ENCODE measurements at regions not wholly inside any gene's neighbourhood (a gene's known extent, or its start where the extent isn't known, plus 50 kb on each side); places are given as distances from the start of the nearest gene placed in this dataset.
"Not testable (repeated sequence)": the region's sequence is repeated elsewhere in the genome, so short reads cannot be mapped to it uniquely, and the experiment has no call there.

DNA sequence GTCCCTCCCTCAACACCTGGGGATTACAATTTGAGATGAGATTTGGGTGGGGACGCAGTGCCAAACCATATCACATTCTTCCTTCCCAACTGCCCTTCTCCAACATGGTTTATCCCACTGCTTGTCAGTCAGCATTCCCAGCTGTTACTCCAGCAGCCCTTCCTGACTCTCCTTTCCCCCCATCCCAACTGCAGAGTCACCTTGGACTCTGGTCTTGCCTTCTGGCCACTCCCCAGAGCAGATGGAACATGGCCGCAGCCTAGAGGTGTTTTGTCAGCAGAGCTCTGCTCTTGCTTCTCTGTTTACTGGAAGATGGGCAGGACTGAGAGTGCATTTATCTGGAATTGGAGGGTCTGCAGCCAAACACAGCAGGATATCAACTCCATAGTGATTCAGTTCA lies 51.2 kb upstream of the MEX3C start:
- DNase-seq (ENCODE audit: low read depth): no peak

GRCh38 chr18:51250006-51250405 lies 52.5 kb upstream of the MEX3C start:
- DNase-seq (ENCODE audit: low read depth): no peak

DNA sequence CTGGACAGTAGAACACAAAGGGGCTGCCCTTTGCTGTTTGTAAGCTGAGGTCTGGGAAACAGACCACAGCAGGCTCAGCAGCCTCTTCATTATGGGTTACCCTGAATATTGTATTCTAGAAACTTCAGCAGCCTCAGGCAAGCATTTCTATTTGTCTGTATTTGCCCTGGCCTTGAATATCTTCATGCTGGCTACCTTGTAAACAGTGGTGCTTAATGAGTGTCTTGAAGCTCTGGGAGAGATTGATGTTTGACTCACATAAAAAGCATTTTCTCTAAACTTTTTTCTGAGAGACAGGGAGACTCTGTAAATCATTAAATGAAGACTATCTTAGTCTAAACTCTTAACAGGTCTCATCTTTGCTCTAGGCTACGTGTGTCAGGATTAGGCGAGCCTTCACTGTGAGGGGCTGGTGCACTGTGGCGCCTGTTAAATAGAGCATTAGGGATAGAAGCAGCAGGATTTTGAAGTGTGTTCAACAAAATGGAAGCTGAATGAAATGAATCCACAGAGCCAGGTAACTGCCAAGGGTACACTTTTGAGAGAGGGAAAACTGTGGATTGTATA lies 53.1 kb upstream of the MEX3C start:
- no peak for DNase-seq (ENCODE audit: low read depth)

DNA sequence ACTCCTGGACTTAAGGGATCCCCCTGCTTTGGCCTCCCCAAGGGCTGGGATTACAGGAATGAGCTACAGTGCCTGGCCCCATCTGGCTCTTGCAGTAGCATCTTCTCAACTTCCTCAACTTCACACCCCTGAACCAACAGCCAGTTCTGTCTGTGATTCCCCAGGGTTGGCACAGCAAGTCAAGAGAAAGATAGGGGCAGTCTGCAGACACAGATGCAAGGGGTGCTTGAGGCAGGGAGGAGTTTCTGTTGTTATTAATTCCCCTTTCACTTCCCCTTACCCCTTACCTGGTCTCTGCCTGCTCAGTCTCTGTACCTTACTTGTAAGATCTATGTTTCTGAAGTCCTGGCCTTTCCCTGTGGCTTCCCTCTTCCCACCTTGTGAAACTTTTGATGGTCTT lies 54.1 kb upstream of the MEX3C start:
- no peak for DNase-seq (ENCODE audit: low read depth)

GRCh38 chr18:51253476-51253875 lies 56.0 kb upstream of the MEX3C start:
- DNase-seq (ENCODE audit: low read depth): no peak

- no peak for DNase-seq (ENCODE audit: low read depth)
Measured at GRCh38 chr18:51255693-51256092, 58.2 kb upstream of the MEX3C start.

GRCh38 chr18:51257150-51257549 lies 59.7 kb upstream of the MEX3C start:
- DNase-seq (ENCODE audit: low read depth): no peak

DNA sequence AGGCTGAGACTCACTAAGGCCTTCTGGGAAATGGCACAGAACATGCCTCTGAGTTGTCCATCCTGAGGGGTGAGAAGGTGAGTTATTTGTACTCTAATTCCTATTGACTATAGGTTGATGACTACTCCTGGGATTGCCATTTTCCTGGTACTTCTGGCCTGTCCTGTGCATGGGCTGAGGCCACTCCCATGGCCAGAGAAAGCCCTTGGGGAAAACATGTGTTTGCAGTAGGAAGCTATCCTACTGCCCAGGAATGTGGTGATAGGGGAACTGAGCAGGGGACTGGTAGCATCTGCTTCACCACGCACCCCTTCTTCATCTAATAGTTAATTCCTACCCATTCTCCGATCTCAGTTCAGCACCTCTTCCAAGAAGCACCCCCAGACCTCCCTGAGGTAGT lies 62.6 kb upstream of the MEX3C start:
- no peak for DNase-seq (ENCODE audit: low read depth)

GRCh38 chr18:51266077-51266476 lies 68.6 kb upstream of the MEX3C start:
- not testable (repeated sequence) for DNase-seq (ENCODE audit: low read depth)

DNA sequence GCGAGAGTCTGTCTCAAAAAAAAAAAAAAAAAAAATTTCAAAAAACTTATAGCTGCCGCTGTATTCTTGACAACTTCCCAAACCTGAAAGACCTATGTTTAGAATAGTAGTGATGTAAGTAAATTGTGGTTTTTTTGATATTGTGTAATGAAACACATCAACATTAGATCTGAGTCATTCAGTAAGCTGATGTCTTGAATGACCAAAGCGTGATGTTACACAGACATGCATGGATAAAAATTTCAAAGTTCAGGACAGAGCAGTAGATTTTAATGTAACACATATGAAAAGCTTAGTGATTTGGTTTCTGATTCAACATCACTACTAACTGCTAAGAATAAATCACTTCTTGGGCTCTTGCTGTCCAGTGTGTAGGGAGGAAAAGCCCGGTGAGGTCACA lies 69.3 kb upstream of the MEX3C start:
- no peak for DNase-seq (ENCODE audit: low read depth)

- DNase-seq (ENCODE audit: low read depth): no peak
Measured at GRCh38 chr18:51273437-51273836, 76.0 kb upstream of the MEX3C start.

GRCh38 chr18:51275712-51276476 lies 78.4 kb upstream of the MEX3C start:
- DNase-seq (ENCODE audit: low read depth): no peak

- peak; percentile 24 for DNase-seq (ENCODE audit: low read depth)
Measured at GRCh38 chr18:51278045-51278649, 80.7 kb upstream of the MEX3C start.

DNA sequence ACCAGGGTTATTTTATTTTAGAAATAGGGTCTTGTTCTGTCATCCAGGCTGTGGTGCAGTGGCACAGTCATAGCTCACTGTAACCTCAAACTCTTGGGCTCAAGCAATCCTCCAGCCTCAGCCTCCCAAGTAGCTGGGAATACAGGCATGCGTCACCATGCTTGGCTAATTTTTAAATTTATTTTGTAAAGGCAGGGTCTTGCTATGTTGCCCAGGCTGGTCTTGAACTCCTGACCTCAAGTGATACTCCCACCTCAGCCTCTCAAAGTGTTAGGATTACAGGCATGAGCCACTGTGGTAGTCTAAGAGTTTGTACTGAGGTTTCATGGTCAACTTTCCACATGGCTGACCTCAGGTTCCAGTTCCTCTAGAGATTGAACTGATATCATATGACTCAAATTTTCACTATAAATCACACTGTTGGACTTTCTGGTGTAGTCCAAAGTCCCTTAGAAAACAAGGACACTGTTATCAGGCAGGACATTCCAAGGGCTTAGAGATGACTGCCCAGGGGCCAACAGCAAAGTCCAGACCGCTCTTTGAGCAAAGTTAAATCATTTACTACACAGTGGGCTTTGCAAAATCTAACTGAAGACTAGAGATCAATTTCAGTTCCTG lies 82.0 kb upstream of the MEX3C start:
- DNase-seq (ENCODE audit: low read depth): no peak

DNA sequence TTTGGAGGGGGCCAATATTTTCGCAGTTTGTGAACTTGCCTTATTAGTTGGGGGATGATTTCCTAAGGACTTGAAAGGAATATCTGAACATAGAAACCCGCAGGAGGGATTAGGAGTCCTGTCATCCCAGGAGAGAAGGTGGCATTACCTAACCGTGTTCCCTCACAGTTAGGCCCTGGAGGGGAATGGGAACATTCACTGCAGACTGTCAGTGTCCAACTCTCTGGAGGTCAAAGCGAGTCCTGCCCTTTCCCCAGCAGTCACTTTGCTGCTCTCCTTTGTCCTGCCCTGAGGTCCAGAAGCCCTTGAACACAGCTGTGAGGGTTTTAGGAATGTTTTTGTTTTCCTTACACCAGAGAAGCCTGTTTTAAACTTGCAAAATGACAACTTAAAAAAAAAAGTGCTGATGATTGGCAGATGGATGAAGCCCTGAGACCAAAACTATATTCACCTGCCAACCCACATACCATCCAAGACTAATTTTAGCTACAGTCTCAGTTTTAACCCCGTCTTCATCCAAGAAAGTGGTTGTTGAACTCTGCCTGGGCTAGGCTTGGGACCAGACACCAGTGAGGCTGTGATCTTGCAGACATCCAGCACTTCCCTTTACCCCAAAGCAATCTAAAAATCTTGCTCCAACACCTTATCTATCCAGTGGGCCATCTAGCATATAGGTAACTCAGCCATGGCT lies 90.5 kb upstream of the MEX3C start:
- DNase-seq (ENCODE audit: low read depth): no peak

- no peak for DNase-seq (ENCODE audit: low read depth)
Measured at GRCh38 chr18:51288582-51288981, 91.1 kb upstream of the MEX3C start.

- no peak for DNase-seq (ENCODE audit: low read depth)
Measured at GRCh38 chr18:51290860-51291259, 93.4 kb upstream of the MEX3C start.

DNA sequence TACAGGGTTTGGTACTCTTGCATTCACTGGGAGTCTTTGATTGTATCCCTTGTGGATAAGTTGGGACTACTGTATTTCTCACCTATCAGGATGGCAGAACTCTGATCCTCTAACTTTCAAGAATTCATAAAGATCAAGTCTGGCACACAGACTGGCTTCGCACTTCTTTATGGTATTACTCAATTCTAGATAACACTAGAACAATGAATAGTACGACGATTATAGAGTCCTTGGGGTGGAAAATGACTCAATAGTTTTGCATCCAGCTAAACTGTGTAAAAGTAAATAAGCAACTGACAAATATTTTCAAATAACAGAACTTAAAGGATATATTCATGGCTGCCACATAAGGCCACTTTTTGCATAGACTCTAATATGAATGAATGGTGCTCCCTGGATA lies 103.4 kb upstream of the MEX3C start:
- DNase-seq (ENCODE audit: low read depth): no peak

- DNase-seq (ENCODE audit: low read depth): no peak
Measured at GRCh38 chr18:51301376-51301775, 103.9 kb upstream of the MEX3C start.

- no peak for DNase-seq (ENCODE audit: low read depth)
Measured at GRCh38 chr18:51316677-51317076, 119.2 kb upstream of the MEX3C start.

GRCh38 chr18:51321696-51322095 lies 124.2 kb upstream of the MEX3C start:
- DNase-seq (ENCODE audit: low read depth): no peak

GRCh38 chr18:51323961-51324360 lies 126.5 kb upstream of the MEX3C start:
- DNase-seq (ENCODE audit: low read depth): no peak

GRCh38 chr18:51330148-51330547 lies 132.7 kb upstream of the MEX3C start:
- DNase-seq (ENCODE audit: low read depth): no peak
